Kidney tubule cell (primary cell): ENCODE measurements at regions not wholly inside any gene's neighbourhood (a gene's known extent, or its start where the extent isn't known, plus 50 kb on each side); places are given as distances from the start of the nearest gene placed in this dataset.
A peak's percentile ranks its signal among the peaks of the same experiment; 100 is the strongest.
"Not testable (repeated sequence)": the region's sequence is repeated elsewhere in the genome, so short reads cannot be mapped to it uniquely, and the experiment has no call there.

Source experiments
- DNase-seq: peaks from one replicate; pipeline ENCODE4 v3.0.0-alpha.2; 2018; ENCODE audit warnings: low spot score

- DNase-seq, result no peak
Measured at GRCh38 chr4:148539387-148539786, 97.2 kb upstream of the NR3C2 start.

GRCh38 chr4:148533851-148534250, 91.6 kb upstream of the NR3C2 start:
- not testable (repeated sequence) for DNase-seq

- DNase-seq, result peak; percentile 81
Measured at GRCh38 chr4:148530114-148530513, 87.9 kb upstream of the NR3C2 start.

- no peak for DNase-seq
Measured at GRCh38 chr4:148527571-148527970, 85.4 kb upstream of the NR3C2 start.

GRCh38 chr4:148522995-148523394, 80.8 kb upstream of the NR3C2 start:
- DNase-seq, result no peak

- peak; percentile 91 for DNase-seq
Measured at GRCh38 chr4:148515248-148515647, 73.0 kb upstream of the NR3C2 start.

- DNase-seq, result no peak
Measured at GRCh38 chr4:148514581-148514980, 72.4 kb upstream of the NR3C2 start.

GRCh38 chr4:148514041-148514440, 71.8 kb upstream of the NR3C2 start:
- DNase-seq, result peak; percentile 6

- no peak for DNase-seq
Measured at GRCh38 chr4:148510211-148510610, 68.0 kb upstream of the NR3C2 start.

- no peak for DNase-seq
Measured at GRCh38 chr4:148503681-148504080, 61.5 kb upstream of the NR3C2 start.

GRCh38 chr4:148497258-148497657, 55.0 kb upstream of the NR3C2 start:
- no peak for DNase-seq

GRCh38 chr4:148495463-148495862, 53.2 kb upstream of the NR3C2 start:
- no peak for DNase-seq
